IMR-90 (cell line): ENCODE measurements at regions not wholly inside any gene's neighbourhood (a gene's known extent, or its start where the extent isn't known, plus 50 kb on each side); places are given as distances from the start of the nearest gene placed in this dataset.

Source experiments
- ATAC-seq: fragments of 200-7000 bp; cut with Tn5 transposase; 2 replicates; pipeline ENCODE4 v1.9.1; 2020; ENCODE audit warnings: low read depth, mild to moderate bottlenecking, moderate library complexity
- BruUV-seq: library from RNA; stranded (reverse); fragments of 400-500 nt; replicated peaks from 2 replicates; lab custom pipeline; 2021; lab: Mats Ljungman, UMichigan
- CTCF ChIA-PET: fragments of 300-600 bp; formaldehyde crosslinking; extraction: SDS; loops from one replicate; lab custom pipeline; 2021; ENCODE audit warnings: antibody characterized with exemption; lab: Yijun Ruan, JAX
- POLR2A ChIA-PET: fragments of 300-600 bp; sonication (Branson Sonifier 250); formaldehyde crosslinking; loops from one replicate; lab custom pipeline; 2022; ENCODE audit warnings: antibody characterized with exemption; ENCODE audit not compliant: unreplicated experiment; lab: Charles Lee
- DNase-seq: peaks from one replicate; pipeline ENCODE4 v3.0.0; 2013
- H2AFZ ChIP-seq: replicated peaks from 2 replicates; pipeline ENCODE3; 2013; ENCODE audit warnings: low read length, mild to moderate bottlenecking; ENCODE audit not compliant: poor library complexity
- H2AK5ac ChIP-seq: 2 replicates; pipeline ENCODE4 v1.6.1; 2013; ENCODE audit warnings: low read depth, low read length, inconsistent platforms
- H2AK9ac ChIP-seq: replicated peaks from 2 replicates; pipeline ENCODE3; 2013; ENCODE audit warnings: mild to moderate bottlenecking, low read depth, low read length, moderate library complexity; ENCODE audit not compliant: poor library complexity
- H2BK120ac ChIP-seq: 2 replicates; pipeline ENCODE4 v1.6.1; 2013; ENCODE audit warnings: low read depth, low read length, inconsistent platforms
- H2BK15ac ChIP-seq: 3 replicates; pipeline ENCODE4 v1.6.1; 2013; ENCODE audit warnings: low read depth, low read length, inconsistent platforms
- H2BK20ac ChIP-seq: 2 replicates; pipeline ENCODE4 v1.6.1; 2013; ENCODE audit warnings: low read depth, mild to moderate bottlenecking, inconsistent platforms, low read length, moderate library complexity
- H2BK5ac ChIP-seq: 2 replicates; pipeline ENCODE4 v1.6.1; 2013; ENCODE audit warnings: mild to moderate bottlenecking, low read depth, low read length, inconsistent platforms; ENCODE audit not compliant: poor library complexity, severe bottlenecking
- H3K14ac ChIP-seq: replicated peaks from 2 replicates; pipeline ENCODE4 v1.6.1; 2013; ENCODE audit warnings: low read depth, low read length, inconsistent platforms
- H3K18ac ChIP-seq: 2 replicates; pipeline ENCODE4 v1.6.1; 2013; ENCODE audit warnings: low read depth, low read length, control low read depth
- H3K23ac ChIP-seq: 2 replicates; pipeline ENCODE4 v1.6.1; 2013; ENCODE audit warnings: low read depth, low read length, inconsistent platforms
- H3K27ac ChIP-seq: 2 replicates; pipeline ENCODE4 v1.5.1; 2013; ENCODE audit warnings: mild to moderate bottlenecking, control low read depth, low read length; ENCODE audit not compliant: insufficient read depth
- H3K27me3 ChIP-seq: 2 replicates; pipeline ENCODE4 v1.6.1; 2013; ENCODE audit warnings: low read length; ENCODE audit not compliant: control insufficient read depth, insufficient read depth
- H3K36me3 ChIP-seq: 2 replicates; pipeline ENCODE4 v1.6.1; 2013; ENCODE audit warnings: low read length, mixed read lengths; ENCODE audit not compliant: control insufficient read depth, insufficient read depth
- H3K4ac ChIP-seq: 2 replicates; pipeline ENCODE4 v1.6.1; 2013; ENCODE audit warnings: low read depth, low read length, inconsistent platforms
- H3K4me1 ChIP-seq: 2 replicates; pipeline ENCODE4 v1.6.1; 2013; ENCODE audit warnings: low read length, mixed read lengths; ENCODE audit not compliant: control insufficient read depth, insufficient read depth
- H3K4me2 ChIP-seq: 2 replicates; pipeline ENCODE4 v1.6.1; 2013; ENCODE audit warnings: low read depth, mild to moderate bottlenecking, control low read depth, low read length, moderate library complexity
- H3K4me3 ChIP-seq: 2 replicates; pipeline ENCODE4 v1.5.1; 2013; ENCODE audit warnings: low read depth, mild to moderate bottlenecking, control low read depth, low read length, moderate library complexity; ENCODE audit not compliant: insufficient read depth
- H3K56ac ChIP-seq: 2 replicates; pipeline ENCODE4 v1.6.1; 2013; ENCODE audit warnings: low read length, inconsistent platforms; ENCODE audit not compliant: insufficient read depth; ENCODE audit errors: extremely low read depth
- H3K79me1 ChIP-seq, 2 experiments: 2 replicates each; pipeline ENCODE4 v1.6.1; 2013; ENCODE audit warnings: low read length in 2 of 2, inconsistent platforms in 1 of 2, low read depth in 1 of 2
- H3K9ac ChIP-seq: 2 replicates; pipeline ENCODE4 v1.6.1; 2013; ENCODE audit warnings: low read depth, low read length, control low read depth
- H3K9me1 ChIP-seq: 2 replicates; pipeline ENCODE4 v1.6.1; 2013; ENCODE audit warnings: low read length, inconsistent platforms; ENCODE audit not compliant: insufficient read depth
- H3K9me3 ChIP-seq: 2 replicates; pipeline ENCODE4 v1.6.1; 2013; ENCODE audit warnings: low read length; ENCODE audit not compliant: control insufficient read depth, insufficient read depth
- H4K20me1 ChIP-seq: 2 replicates; pipeline ENCODE4 v1.6.1; 2013; ENCODE audit warnings: low read length, inconsistent platforms; ENCODE audit not compliant: insufficient read depth
- H4K5ac ChIP-seq: 2 replicates; pipeline ENCODE4 v1.6.1; 2013; ENCODE audit warnings: mild to moderate bottlenecking, low read depth, low read length, control low read depth
- H4K8ac ChIP-seq, 2 experiments: 2 replicates each; pipeline ENCODE4 v1.6.1; 2013; ENCODE audit warnings: low read depth in 2 of 2, low read length in 2 of 2, control low read depth in 1 of 2, inconsistent platforms in 1 of 2
- H4K91ac ChIP-seq: 2 replicates; pipeline ENCODE4 v1.6.1; 2013; ENCODE audit warnings: low read depth, low read length, inconsistent platforms; ENCODE audit not compliant: insufficient read depth
- BHLHE40 ChIP-seq: fragments of 150-350 bp; IDR thresholded peaks from 2 replicates; pipeline ENCODE4 v1.6.1; 2016; ENCODE audit warnings: mild to moderate bottlenecking, low read depth, low read length
- CEBPB ChIP-seq: IDR thresholded peaks from 2 replicates; pipeline ENCODE4 v1.6.1; 2012; ENCODE audit warnings: low read depth, low read length, improper control_type of control experiment
- CHD1 ChIP-seq: IDR thresholded peaks from 2 replicates; pipeline ENCODE4 v1.6.1; 2012; ENCODE audit warnings: low read depth, low read length, improper control_type of control experiment
- CTCF ChIP-seq: conservative IDR thresholded peaks from 2 replicates; pipeline ENCODE4 v1.5.1; 2012; ENCODE audit warnings: mild to moderate bottlenecking, low read depth, low read length, improper control_type of control experiment
- MAFK ChIP-seq: IDR thresholded peaks from 2 replicates; pipeline ENCODE4 v1.6.1; 2012; ENCODE audit warnings: low read depth, low read length, improper control_type of control experiment
- MAZ ChIP-seq: IDR thresholded peaks from 2 replicates; pipeline ENCODE4 v1.6.1; 2012; ENCODE audit warnings: low read depth, mild to moderate bottlenecking, low read length, improper control_type of control experiment, moderate library complexity, borderline replicate concordance
- MXI1 ChIP-seq: IDR thresholded peaks from 2 replicates; pipeline ENCODE4 v1.6.1; 2012; ENCODE audit warnings: low read depth, mild to moderate bottlenecking, low read length, moderate library complexity, borderline replicate concordance
- NFE2L2 ChIP-seq: fragments of 150-350 bp; IDR thresholded peaks from 2 replicates; pipeline ENCODE4 v1.6.1; 2016; ENCODE audit warnings: low read depth, mild to moderate bottlenecking, low read length
- RFX5 ChIP-seq: IDR thresholded peaks from 2 replicates; pipeline ENCODE4 v1.8.0; 2012; ENCODE audit warnings: low read depth, mild to moderate bottlenecking, low read length, moderate library complexity
- SMC3 ChIP-seq: fragments of 150-350 bp; IDR thresholded peaks from 2 replicates; pipeline ENCODE4 v1.6.1; 2016; ENCODE audit warnings: low read depth, mild to moderate bottlenecking, antibody characterized with exemption, low read length, moderate library complexity
- WGBS, 2 experiments: methylation state at CpG; one replicate each; pipeline versions ENCODE4 v1.1.5 to v1.1.7; 2013; ENCODE audit warnings: missing lambda C conversion rate in 2 of 2; ENCODE audit not compliant: insufficient read length in 1 of 2; ENCODE audit errors: extremely low coverage in 2 of 2; 5-methylcytosine and 5-hydroxymethylcytosine counted together
- dilution Hi-C: fragments of 300-500 bp; cut with HindIII; formaldehyde crosslinking; loops from one replicate; pipeline ENCODE4 v1.14.3; 2018; ENCODE audit warnings: low sequenced_read_pairs; ENCODE audit not compliant: unreplicated experiment
- in situ Hi-C: fragments of 300-500 bp; cut with MboI; formaldehyde crosslinking; loops from 3 replicates; pipeline ENCODE4 v1.14.3; 2019; ENCODE audit warnings: low sequenced_read_pairs, inconsistent platforms, mixed read lengths
- intact Hi-C: fragments of 100-400 bp; cut with micrococcal nuclease; formaldehyde crosslinking; loops from 2 replicates; pipeline ENCODE4 v1.10.0; 2022

- intact Hi-C loops (no loop called here), in situ Hi-C loops (no loop called here), dilution Hi-C loops (no loop called here)
- no peaks in the 10 kb centered on the region for H3K27me3 ChIP-seq
- H4K20me1 ChIP-seq = no peaks in the 10 kb centered on the region
- no peaks in the 10 kb centered on the region for H3K9me1 ChIP-seq
- no peak overlapping the region for H2BK15ac ChIP-seq
- no peak overlapping the region for H4K91ac ChIP-seq
- no peak overlapping the region for H3K27ac ChIP-seq
- no peak overlapping the region for H2AK9ac ChIP-seq
- H2BK20ac ChIP-seq = no peak overlapping the region
- H2AFZ ChIP-seq = no peak overlapping the region
- no peaks in the 10 kb centered on the region for H3K79me1 ChIP-seq
- no peak overlapping the region for H3K23ac ChIP-seq
- no TSS peak for BruUV-seq
- ATAC-seq = no peak
- H3K56ac ChIP-seq = no peak overlapping the region
- H2BK120ac ChIP-seq = no peak overlapping the region
- no peak overlapping the region for H4K8ac ChIP-seq
- H3K4ac ChIP-seq = no peak overlapping the region
- POLR2A ChIA-PET = no interaction called here
- no peak overlapping the region for H2AK5ac ChIP-seq
- no peak overlapping the region for H3K9ac ChIP-seq
- H2BK5ac ChIP-seq = no peak overlapping the region
- no peak for DNase-seq
- no peak overlapping the region for H4K5ac ChIP-seq
- H3K36me3 ChIP-seq = no peaks in the 10 kb centered on the region
- no peak overlapping the region for H3K14ac ChIP-seq
- H3K9me3 ChIP-seq = no peaks in the 10 kb centered on the region
- H3K4me3 ChIP-seq = no peak overlapping the region
- TF ChIP-seq SMC3 = no peak
- TF ChIP-seq BHLHE40 = no peak
- TF ChIP-seq CHD1 = no peak
- TF ChIP-seq MXI1 = no peak
- TF ChIP-seq MAZ = no peak
- TF ChIP-seq NFE2L2 = no peak
- no peak for TF ChIP-seq CEBPB
- TF ChIP-seq RFX5 = no peak
- no peak for TF ChIP-seq CTCF
- no peak for TF ChIP-seq MAFK
- no peak overlapping the region for H3K18ac ChIP-seq
- CTCF ChIA-PET = no interaction called here
- no peak overlapping the region for H3K4me2 ChIP-seq
- no peaks in the 10 kb centered on the region for H3K4me1 ChIP-seq
- WGBS, 2 experiments = no CpG with 5 or more reads among the region's 5 CpGs
Measured at GRCh38 chr4:14743172-14743571, 259.1 kb upstream of the CPEB2 start.
